Neural cell (in vitro differentiated cells): ENCODE measurements at regions not wholly inside any gene's neighbourhood (a gene's known extent, or its start where the extent isn't known, plus 50 kb on each side); places are given as distances from the start of the nearest gene placed in this dataset.

Source experiments
- H2AFZ ChIP-seq: fragments of 200-600, 300-800 bp; sonication (generic), shearing (Covaris generic); 2 replicates; pipeline ENCODE4 v1.6.0; 2014; ENCODE audit warnings: low read depth, mild to moderate bottlenecking, antibody characterized with exemption, low read length, moderate library complexity
- H3F3A ChIP-seq: fragments of 200-600 bp; shearing (Covaris generic); 2 replicates; pipeline ENCODE4 v1.6.1; 2016; ENCODE audit warnings: mild to moderate bottlenecking, moderate library complexity, mixed read lengths, antibody characterized with exemption, low read length; ENCODE audit not compliant: insufficient read depth, poor library complexity, severe bottlenecking
- H3K27ac ChIP-seq: fragments of 200-600, 300-800 bp; sonication (generic), shearing (Covaris generic); 2 replicates; pipeline ENCODE4 v1.5.1; 2014; ENCODE audit warnings: mild to moderate bottlenecking, low read length, moderate library complexity
- H3K27me3 ChIP-seq: fragments of 300-800, 200-600 bp; sonication (generic), shearing (Covaris generic); 2 replicates; pipeline ENCODE4 v1.6.0; 2014; ENCODE audit warnings: mild to moderate bottlenecking, low read depth, low read length, moderate library complexity; ENCODE audit not compliant: insufficient read depth
- H3K36me3 ChIP-seq: fragments of 300-800, 200-600 bp; sonication (generic), shearing (Covaris generic); 2 replicates; pipeline ENCODE4 v1.5.1; 2014; ENCODE audit warnings: mild to moderate bottlenecking, antibody characterized with exemption, low read length, moderate library complexity; ENCODE audit not compliant: insufficient read depth
- H3K4me2 ChIP-seq: fragments of 300-800, 200-600 bp; sonication (generic), shearing (Covaris generic); 2 replicates; pipeline ENCODE4 v1.6.0; 2014; ENCODE audit warnings: mild to moderate bottlenecking, low read length
- H3K4me3 ChIP-seq: fragments of 300-800, 200-600 bp; sonication (generic), shearing (Covaris generic); 2 replicates; pipeline ENCODE4 v1.5.1; 2014; ENCODE audit warnings: mild to moderate bottlenecking, low read length, moderate library complexity
- H3K79me2 ChIP-seq: fragments of 200-600 bp; shearing (Covaris generic); replicated peaks from 2 replicates; pipeline ENCODE4 v1.6.0; 2014; ENCODE audit warnings: mild to moderate bottlenecking, low read length, moderate library complexity; ENCODE audit not compliant: insufficient read depth
- H3K9ac ChIP-seq: fragments of 300-800, 200-600 bp; sonication (generic), shearing (Covaris generic); 2 replicates; pipeline ENCODE4 v1.6.1; 2016; ENCODE audit warnings: mild to moderate bottlenecking, low read length, mixed read lengths
- H3K9me2 ChIP-seq: fragments of 200-600 bp; shearing (Covaris generic); 2 replicates; pipeline ENCODE4 v1.6.1; 2016; ENCODE audit warnings: mild to moderate bottlenecking, low read length, mixed read lengths; ENCODE audit not compliant: insufficient read depth
- H3K9me3 ChIP-seq: fragments of 200-600, 300-800 bp; sonication (generic), shearing (Covaris generic); 2 replicates; pipeline ENCODE4 v1.6.1; 2016; ENCODE audit warnings: mild to moderate bottlenecking, mixed run types, low read length, moderate library complexity, mixed read lengths
- H4K20me1 ChIP-seq: fragments of 200-600 bp; shearing (Covaris generic); 2 replicates; pipeline ENCODE4 v1.6.1; 2016; ENCODE audit warnings: mild to moderate bottlenecking, mixed run types; ENCODE audit not compliant: insufficient read depth
- CTCF ChIP-seq: fragments of 450-650 bp; IDR thresholded peaks from 2 replicates; pipeline ENCODE4 v1.5.1; 2014; ENCODE audit warnings: antibody characterized with exemption, mild to moderate bottlenecking, moderate library complexity; ENCODE audit not compliant: poor library complexity, severe bottlenecking
- EP300 ChIP-seq: fragments of 450-650 bp; conservative IDR thresholded peaks from 2 replicates; pipeline ENCODE4 v1.6.1; 2014; ENCODE audit warnings: antibody characterized with exemption, mild to moderate bottlenecking, moderate library complexity; ENCODE audit not compliant: poor library complexity, severe bottlenecking
- EZH2 ChIP-seq: fragments of 200-600, 300-800 bp; shearing (Covaris generic), sonication (generic); IDR thresholded peaks from 2 replicates; pipeline ENCODE4 v1.6.1; 2014; ENCODE audit warnings: antibody characterized with exemption, low read length, borderline replicate concordance, mild to moderate bottlenecking; ENCODE audit not compliant: insufficient read depth, poor library complexity, severe bottlenecking
- MXI1 ChIP-seq: fragments of 450-650 bp; conservative IDR thresholded peaks from 2 replicates; pipeline ENCODE4 v1.6.1; 2014; ENCODE audit warnings: antibody characterized with exemption, mild to moderate bottlenecking; ENCODE audit not compliant: poor library complexity, severe bottlenecking
- POLR2AphosphoS5 ChIP-seq: IDR thresholded peaks from 2 replicates; pipeline ENCODE4 v1.6.1; 2012
- RAD21 ChIP-seq: fragments of 450-650 bp; conservative IDR thresholded peaks from 2 replicates; pipeline ENCODE4 v1.6.1; 2014; ENCODE audit warnings: antibody characterized with exemption, mild to moderate bottlenecking, moderate library complexity
- REST ChIP-seq: IDR thresholded peaks from 2 replicates; pipeline ENCODE4 v1.6.1; 2012; ENCODE audit warnings: borderline replicate concordance
- SMC3 ChIP-seq: fragments of 450-650 bp; conservative IDR thresholded peaks from 2 replicates; pipeline ENCODE4 v1.6.1; 2014; ENCODE audit warnings: antibody characterized with exemption, mild to moderate bottlenecking, moderate library complexity; ENCODE audit not compliant: poor library complexity
- TAF1 ChIP-seq: IDR thresholded peaks from 2 replicates; pipeline ENCODE4 v1.6.1; 2012; ENCODE audit warnings: low read depth

GRCh38 chr18:51687845-51688585 is 490.5 kb upstream of the MEX3C start:
- Histone ChIP-seq H3K9me3 (no peaks in the 10 kb centered on the region), H3K27me3 (no peaks in the 10 kb centered on the region), H3K27ac (no peak overlapping the region), H3K36me3 (no peaks in the 10 kb centered on the region), H4K20me1 (no peaks in the 10 kb centered on the region), H3K9ac (no peak overlapping the region), H3K9me2 (no peaks in the 10 kb centered on the region), H3F3A (no peaks in the 10 kb centered on the region), H3K4me2 (no peak overlapping the region), H2AFZ (no peak overlapping the region), H3K79me2 (no peaks in the 10 kb centered on the region), H3K4me3 (no peak overlapping the region)
- no peak for TF ChIP-seq RAD21
- no peak for TF ChIP-seq REST
- TF ChIP-seq MXI1 = no peak
- no peak for TF ChIP-seq CTCF
- TF ChIP-seq SMC3 = no peak
- TF ChIP-seq EZH2 = no peak
- TF ChIP-seq TAF1 = no peak
- TF ChIP-seq EP300 = no peak
- no peak for TF ChIP-seq POLR2AphosphoS5

GRCh38 chr18:51692612-51693011 is 495.1 kb upstream of the MEX3C start:
- H3K9me3 ChIP-seq = no peaks in the 10 kb centered on the region
- H3F3A ChIP-seq = no peaks in the 10 kb centered on the region
- H3K9ac ChIP-seq = no peak overlapping the region
- no peak overlapping the region for H3K4me2 ChIP-seq
- H2AFZ ChIP-seq = no peak overlapping the region
- no peak overlapping the region for H3K4me3 ChIP-seq
- H3K79me2 ChIP-seq = no peaks in the 10 kb centered on the region
- no peak overlapping the region for H3K27ac ChIP-seq
- no peaks in the 10 kb centered on the region for H4K20me1 ChIP-seq
- TF ChIP-seq CTCF (no peak), RAD21 (no peak), EZH2 (no peak), REST (no peak), EP300 (no peak), MXI1 (no peak), POLR2AphosphoS5 (no peak), TAF1 (no peak), SMC3 (no peak)
- H3K27me3 ChIP-seq = no peaks in the 10 kb centered on the region
- no peaks in the 10 kb centered on the region for H3K9me2 ChIP-seq
- H3K36me3 ChIP-seq = no peaks in the 10 kb centered on the region
